Neural progenitor cell (in vitro differentiated cells): ENCODE measurements at regions not wholly inside any gene's neighbourhood (a gene's known extent, or its start where the extent isn't known, plus 50 kb on each side); places are given as distances from the start of the nearest gene placed in this dataset.

ENCODE experiments used
- DNase-seq: peaks from one replicate; pipeline ENCODE4 v3.0.0-alpha.2; 2016; ENCODE audit warnings: low spot score
- H2AFZ ChIP-seq: fragments of 200-600 bp; sonication (generic); replicated peaks from 2 replicates; pipeline ENCODE4 v1.6.1; 2016; ENCODE audit warnings: antibody characterized with exemption
- H3F3A ChIP-seq: fragments of 200-600 bp; sonication (generic); 2 replicates; pipeline ENCODE4 v1.6.1; 2016; ENCODE audit warnings: antibody characterized with exemption, low read depth
- H3K27ac ChIP-seq: fragments of 200-600 bp; sonication (generic); 2 replicates; pipeline ENCODE4 v1.5.1; 2016; ENCODE audit warnings: mild to moderate bottlenecking
- H3K27me3 ChIP-seq: fragments of 200-600 bp; sonication (generic); 2 replicates; pipeline ENCODE4 v1.6.1; 2016; ENCODE audit warnings: mild to moderate bottlenecking, moderate library complexity
- H3K36me3 ChIP-seq: fragments of 200-600 bp; sonication (generic); 2 replicates; pipeline ENCODE4 v1.5.1; 2016
- H3K4me1 ChIP-seq: fragments of 200-600 bp; sonication (generic); 2 replicates; pipeline ENCODE4 v1.6.1; 2016; ENCODE audit warnings: mixed run types
- H3K4me2 ChIP-seq: fragments of 200-600 bp; sonication (generic); 2 replicates; pipeline ENCODE4 v1.6.1; 2016
- H3K4me3 ChIP-seq: fragments of 200-600 bp; sonication (generic); 2 replicates; pipeline ENCODE4 v1.5.1; 2016
- H3K79me2 ChIP-seq: fragments of 200-600 bp; sonication (generic); 2 replicates; pipeline ENCODE4 v1.6.1; 2016; ENCODE audit warnings: low read depth
- H3K9ac ChIP-seq: fragments of 200-600 bp; sonication (generic); 2 replicates; pipeline ENCODE4 v1.6.1; 2016
- H3K9me3 ChIP-seq: fragments of 200-600 bp; sonication (generic); 2 replicates; pipeline ENCODE4 v1.5.1; 2016; ENCODE audit warnings: low read depth
- H4K20me1 ChIP-seq: fragments of 200-600 bp; sonication (generic); 2 replicates; pipeline ENCODE4 v1.6.1; 2016; ENCODE audit warnings: low read depth
- H3K27ac Mint-ChIP-seq: 3 replicates; pipeline ENCODE4 v1.8.0; 2021; ENCODE audit warnings: mixed read lengths
- H3K27me3 Mint-ChIP-seq: 2 replicates; pipeline ENCODE4 v1.8.0; 2022; ENCODE audit warnings: low read depth, mild to moderate bottlenecking, inconsistent platforms, moderate library complexity, mixed read lengths; ENCODE audit not compliant: insufficient read depth
- H3K36me3 Mint-ChIP-seq: 3 replicates; pipeline ENCODE4 v1.8.0; 2021; ENCODE audit warnings: mixed read lengths
- H3K4me1 Mint-ChIP-seq: 3 replicates; pipeline ENCODE4 v1.8.0; 2021; ENCODE audit warnings: mixed read lengths
- H3K4me3 Mint-ChIP-seq: 3 replicates; pipeline ENCODE4 v1.8.0; 2021; ENCODE audit warnings: mild to moderate bottlenecking, moderate library complexity, mixed read lengths
- H3K9me3 Mint-ChIP-seq: 3 replicates; pipeline ENCODE4 v1.8.0; 2020; ENCODE audit warnings: mixed read lengths
- EZH2 ChIP-seq: fragments of 200-600 bp; sonication (generic); IDR thresholded peaks from 2 replicates; pipeline ENCODE4 v1.6.1; 2017; ENCODE audit warnings: antibody characterized with exemption, mild to moderate bottlenecking, moderate library complexity
- EZH2phosphoT487 ChIP-seq: fragments of 200-600 bp; sonication (generic); IDR thresholded peaks from 2 replicates; pipeline ENCODE4 v1.6.1; 2017; ENCODE audit warnings: antibody characterized with exemption
- TF ChIP-seq, protein P1 (sequence below): fragments of 200-600 bp; sonication (generic); IDR thresholded peaks from 2 replicates; pipeline ENCODE4 v1.5.1; 2017; ENCODE audit warnings: antibody characterized with exemption, mild to moderate bottlenecking

DNA sequence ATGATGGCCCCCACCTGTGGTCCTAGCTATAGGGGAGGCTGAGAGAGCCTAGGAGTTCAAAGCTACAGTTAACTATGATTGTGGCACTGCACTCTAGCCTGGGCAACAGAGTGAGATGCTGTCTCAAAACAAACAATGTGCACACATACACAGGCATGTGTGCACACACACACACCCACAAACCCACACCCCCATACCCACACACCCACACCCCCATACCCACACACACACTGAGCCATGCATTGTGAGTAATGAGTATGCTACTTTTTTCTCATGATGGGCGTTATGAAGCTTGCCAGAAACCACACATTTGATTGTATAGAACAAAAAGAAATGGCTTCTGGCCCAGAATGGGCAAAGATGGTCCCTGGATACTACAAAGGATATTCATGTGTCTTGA, 691.1 kb downstream of the SLC4A3 start:
- DNase-seq, result no peak
- H3K4me3 Mint-ChIP-seq, result no peak overlapping the region
- Histone ChIP-seq H3K9ac (no peak overlapping the region), H3K27me3 (no peaks in the 10 kb centered on the region), H3F3A (no peaks in the 10 kb centered on the region), H3K36me3 (no peaks in the 10 kb centered on the region), H3K4me1 (no peaks in the 10 kb centered on the region), H3K4me3 (no peak overlapping the region), H2AFZ (no peak overlapping the region), H3K9me3 (no peaks in the 10 kb centered on the region), H4K20me1 (no peaks in the 10 kb centered on the region), H3K4me2 (no peak overlapping the region), H3K27ac (no peak overlapping the region), H3K79me2 (no peaks in the 10 kb centered on the region)
- TF ChIP-seq EZH2phosphoT487 (no peak), EZH2 (no peak)
- TF ChIP-seq, protein P1, sequence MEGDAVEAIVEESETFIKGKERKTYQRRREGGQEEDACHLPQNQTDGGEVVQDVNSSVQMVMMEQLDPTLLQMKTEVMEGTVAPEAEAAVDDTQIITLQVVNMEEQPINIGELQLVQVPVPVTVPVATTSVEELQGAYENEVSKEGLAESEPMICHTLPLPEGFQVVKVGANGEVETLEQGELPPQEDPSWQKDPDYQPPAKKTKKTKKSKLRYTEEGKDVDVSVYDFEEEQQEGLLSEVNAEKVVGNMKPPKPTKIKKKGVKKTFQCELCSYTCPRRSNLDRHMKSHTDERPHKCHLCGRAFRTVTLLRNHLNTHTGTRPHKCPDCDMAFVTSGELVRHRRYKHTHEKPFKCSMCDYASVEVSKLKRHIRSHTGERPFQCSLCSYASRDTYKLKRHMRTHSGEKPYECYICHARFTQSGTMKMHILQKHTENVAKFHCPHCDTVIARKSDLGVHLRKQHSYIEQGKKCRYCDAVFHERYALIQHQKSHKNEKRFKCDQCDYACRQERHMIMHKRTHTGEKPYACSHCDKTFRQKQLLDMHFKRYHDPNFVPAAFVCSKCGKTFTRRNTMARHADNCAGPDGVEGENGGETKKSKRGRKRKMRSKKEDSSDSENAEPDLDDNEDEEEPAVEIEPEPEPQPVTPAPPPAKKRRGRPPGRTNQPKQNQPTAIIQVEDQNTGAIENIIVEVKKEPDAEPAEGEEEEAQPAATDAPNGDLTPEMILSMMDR, result no peak
- peaks cover 9% of the 10 kb centered on the region for H3K27me3 Mint-ChIP-seq
- H3K27ac Mint-ChIP-seq, result no peak overlapping the region
- no peaks in the 10 kb centered on the region for H3K4me1 Mint-ChIP-seq
- H3K36me3 Mint-ChIP-seq, result no peaks in the 10 kb centered on the region
- H3K9me3 Mint-ChIP-seq, result peaks cover 5% of the 10 kb centered on the region

DNA sequence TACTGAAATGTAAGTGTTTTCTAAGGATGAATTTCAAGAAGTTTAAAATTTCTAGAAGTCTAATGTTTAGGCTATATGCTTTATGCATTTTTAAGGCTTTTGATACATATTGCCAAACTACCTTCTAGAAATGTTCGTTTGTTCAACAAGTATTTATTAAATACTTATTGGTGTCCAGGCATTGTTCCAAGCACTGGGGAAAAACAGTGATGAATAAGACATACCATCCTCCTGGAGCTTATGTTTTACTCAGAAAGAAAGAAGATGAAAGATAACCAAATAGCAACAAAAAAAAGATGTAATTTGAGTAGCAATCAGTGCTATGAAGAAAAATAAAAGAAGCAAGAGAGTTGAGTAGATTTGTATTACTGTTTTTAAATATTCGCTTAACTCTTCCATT, 692.9 kb downstream of the SLC4A3 start:
- Mint-ChIP-seq H3K27me3 (peaks cover 9% of the 10 kb centered on the region), H3K4me1 (no peaks in the 10 kb centered on the region), H3K36me3 (no peaks in the 10 kb centered on the region), H3K9me3 (peaks cover 5% of the 10 kb centered on the region), H3K4me3 (no peak overlapping the region), H3K27ac (no peak overlapping the region)
- Histone ChIP-seq H3K9me3 (no peaks in the 10 kb centered on the region), H2AFZ (no peak overlapping the region), H3F3A (no peaks in the 10 kb centered on the region), H3K27ac (no peak overlapping the region), H3K4me3 (no peak overlapping the region), H3K9ac (no peak overlapping the region), H3K4me1 (no peaks in the 10 kb centered on the region), H3K36me3 (no peaks in the 10 kb centered on the region), H3K4me2 (no peak overlapping the region), H4K20me1 (no peaks in the 10 kb centered on the region), H3K79me2 (no peaks in the 10 kb centered on the region), H3K27me3 (no peaks in the 10 kb centered on the region)
- DNase-seq, result no peak
- no peak for TF ChIP-seq EZH2phosphoT487
- TF ChIP-seq EZH2, result no peak
- TF ChIP-seq, protein P1, result no peak

- no peaks in the 10 kb centered on the region for H3F3A ChIP-seq
- TF ChIP-seq, protein P1, result no peak
- no peak for TF ChIP-seq EZH2phosphoT487
- TF ChIP-seq EZH2, result no peak
- H3K9me3 ChIP-seq, result peaks cover 13% of the 10 kb centered on the region
- no peak overlapping the region for H3K4me2 ChIP-seq
- no peak overlapping the region for H3K4me3 ChIP-seq
- Mint-ChIP-seq H3K4me1 (peaks cover 6% of the 10 kb centered on the region), H3K4me3 (no peak overlapping the region), H3K36me3 (no peaks in the 10 kb centered on the region), H3K27me3 (no peaks in the 10 kb centered on the region), H3K27ac (no peak overlapping the region), H3K9me3 (peaks cover 29% of the 10 kb centered on the region)
- H3K27me3 ChIP-seq, result no peaks in the 10 kb centered on the region
- H3K27ac ChIP-seq, result no peak overlapping the region
- H2AFZ ChIP-seq, result no peak overlapping the region
- H3K36me3 ChIP-seq, result no peaks in the 10 kb centered on the region
- no peaks in the 10 kb centered on the region for H3K79me2 ChIP-seq
- H4K20me1 ChIP-seq, result no peaks in the 10 kb centered on the region
- H3K4me1 ChIP-seq, result no peaks in the 10 kb centered on the region
- H3K9ac ChIP-seq, result no peak overlapping the region
- no peak for DNase-seq
Measured at GRCh38 chr2:220332886-220333285, 705.5 kb downstream of the SLC4A3 start.
